ENCODE measurements at regions not wholly inside any gene's neighbourhood (a gene's known extent, or its start where the extent isn't known, plus 50 kb on each side); places are given as distances from the start of the nearest gene placed in this dataset.

- no peaks in the 10 kb centered on the region for H3K27me3 Mint-ChIP-seq
- Histone ChIP-seq H3K27me3 (replicated peaks in 1 of 4; ENCODE audit: control extremely low read depth in 1 of 4, control insufficient read depth in 3 of 4, insufficient read depth in 4 of 4, low read length in 3 of 4) (no peaks in the 10 kb centered on the region), H3K4me3 (ENCODE audit: control extremely low read depth in 1 of 5, extremely low read depth in 1 of 5, insufficient read depth in 1 of 5, low read depth in 2 of 5, low read length in 4 of 5) (no peak overlapping the region), H2AFZ (ENCODE audit: insufficient read depth, low read depth, low read length, poor library complexity, severe bottlenecking) (no peak overlapping the region), H3K27ac (ENCODE audit: low read length in 2 of 2) (no peak overlapping the region), H3K4me1 (ENCODE audit: control insufficient read depth in 2 of 2, insufficient read depth in 2 of 2, low read length in 2 of 2) (no peaks in the 10 kb centered on the region), H3K9ac (ENCODE audit: low read length) (no peak overlapping the region), H4K20me1 (ENCODE audit: control insufficient read depth, insufficient read depth, low read length, poor library complexity, severe bottlenecking) (no peaks in the 10 kb centered on the region), H3K36me3 (replicated peaks in 1 of 2; ENCODE audit: control extremely low read depth in 1 of 2, control insufficient read depth in 1 of 2, extremely low read depth in 1 of 2, insufficient read depth in 2 of 2, low read length in 1 of 2) (no peaks in the 10 kb centered on the region), H3K9me3 (ENCODE audit: control extremely low read depth in 1 of 3, control insufficient read depth in 2 of 3, insufficient read depth in 1 of 3, low read length in 2 of 3) (no peaks in the 10 kb centered on the region), H3K79me2 (ENCODE audit: control insufficient read depth, insufficient read depth, low read length) (no peaks in the 10 kb centered on the region), H3K4me2 (replicated peaks; ENCODE audit: low read depth, low read length, poor library complexity, severe bottlenecking) (no peak overlapping the region)
- no peak for TF ChIP-seq EZH2 (IDR thresholded peaks at IDR 0.05; ENCODE audit: borderline replicate concordance, insufficient read depth, low read depth, low read length, poor library complexity, severe bottlenecking)
- TF ChIP-seq CTCF (IDR thresholded peaks at IDR 0.05): no peak
- intact Hi-C loops (cut with micrococcal nuclease): no loop called here
- no peak for DNase-seq
- no CpG with 5 or more reads among the region's 1 CpG for WGBS (ENCODE audit: insufficient coverage)
- H3K4me1 Mint-ChIP-seq: no peaks in the 10 kb centered on the region
- ChIA-PET CTCF (no interaction called here), POLR2A (no interaction called here)
- no peak overlapping the region for H3K4me3 Mint-ChIP-seq
- H3K9me3 Mint-ChIP-seq (ENCODE audit: insufficient read depth): peaks cover 3% of the 10 kb centered on the region
- no peak for ATAC-seq (ENCODE audit: low read depth)
- no peak overlapping the region for H3K27ac Mint-ChIP-seq
Observed at GRCh38 chr1:74937176-74937575, 197.0 kb upstream of the LHX8 start.

- ATAC-seq (ENCODE audit: low read depth): no peak
- Mint-ChIP-seq H3K27ac (no peak overlapping the region), H3K9me3 (ENCODE audit: insufficient read depth) (peaks cover 3% of the 10 kb centered on the region), H3K27me3 (no peaks in the 10 kb centered on the region), H3K4me1 (no peaks in the 10 kb centered on the region), H3K4me3 (no peak overlapping the region)
- no peaks in the 10 kb centered on the region for H4K20me1 ChIP-seq (ENCODE audit: control insufficient read depth, insufficient read depth, low read length, poor library complexity, severe bottlenecking)
- no peak overlapping the region for H3K27ac ChIP-seq (ENCODE audit: low read length in 2 of 2)
- intact Hi-C loops (cut with micrococcal nuclease): no loop called here
- ChIA-PET CTCF (no interaction called here), POLR2A (no interaction called here)
- DNase-seq: no peak
- no peaks in the 10 kb centered on the region for H3K79me2 ChIP-seq (ENCODE audit: control insufficient read depth, insufficient read depth, low read length)
- H3K36me3 ChIP-seq (replicated peaks in 1 of 2; ENCODE audit: control extremely low read depth in 1 of 2, control insufficient read depth in 1 of 2, extremely low read depth in 1 of 2, insufficient read depth in 2 of 2, low read length in 1 of 2): no peaks in the 10 kb centered on the region
- H2AFZ ChIP-seq (ENCODE audit: insufficient read depth, low read depth, low read length, poor library complexity, severe bottlenecking): no peak overlapping the region
- no peaks in the 10 kb centered on the region for H3K27me3 ChIP-seq (replicated peaks in 1 of 4; ENCODE audit: control extremely low read depth in 1 of 4, control insufficient read depth in 3 of 4, insufficient read depth in 4 of 4, low read length in 3 of 4)
- H3K4me1 ChIP-seq (ENCODE audit: control insufficient read depth in 2 of 2, insufficient read depth in 2 of 2, low read length in 2 of 2): no peaks in the 10 kb centered on the region
- no CpG with 5 or more reads among the region's 1 CpG for WGBS (ENCODE audit: insufficient coverage)
- peaks cover 0 to 4% (median 0%) of the 10 kb centered on the region in 3 donors for H3K9me3 ChIP-seq (ENCODE audit: control extremely low read depth in 1 of 3, control insufficient read depth in 2 of 3, insufficient read depth in 1 of 3, low read length in 2 of 3)
- no peak overlapping the region for H3K9ac ChIP-seq (ENCODE audit: low read length)
- H3K4me2 ChIP-seq (replicated peaks; ENCODE audit: low read depth, low read length, poor library complexity, severe bottlenecking): no peak overlapping the region
- H3K4me3 ChIP-seq (ENCODE audit: control extremely low read depth in 1 of 5, extremely low read depth in 1 of 5, insufficient read depth in 1 of 5, low read depth in 2 of 5, low read length in 4 of 5): no peak overlapping the region
- TF ChIP-seq EZH2 (IDR thresholded peaks at IDR 0.05; ENCODE audit: borderline replicate concordance, insufficient read depth, low read depth, low read length, poor library complexity, severe bottlenecking): no peak
Observed at GRCh38 chr1:74943046-74943445, 191.1 kb upstream of the LHX8 start.

All from B cell (primary cell).